ENCODE measurements at regions not wholly inside any gene's neighbourhood (a gene's known extent, or its start where the extent isn't known, plus 50 kb on each side); places are given as distances from the start of the nearest gene placed in this dataset.

GRCh38 chr2:12320027-12320734 is 396.6 kb upstream of the TRIB2 start:
- peak in 1 of 2 donors; percentile 69 for DNase-seq
- intact Hi-C loops (cut with DNase I; ENCODE audit: low total_unique reads) = loop anchor here (10.0 kb wide), 1 partner anchor 395 kb away; the partner anchor contains the start of gene TRIB2
- Histone ChIP-seq H3K27me3 (no peaks in the 10 kb centered on the region), H3K27ac (peak overlapping the region; percentile 43 to 65), H3K9me3 (no peaks in the 10 kb centered on the region), H3K4me3 (no peak overlapping the region), H3K36me3 (no peaks in the 10 kb centered on the region), H3K4me1 (peaks cover 0 to 50% (median 20%) of the 10 kb centered on the region in 4 donors)
- TF ChIP-seq, protein P1, sequence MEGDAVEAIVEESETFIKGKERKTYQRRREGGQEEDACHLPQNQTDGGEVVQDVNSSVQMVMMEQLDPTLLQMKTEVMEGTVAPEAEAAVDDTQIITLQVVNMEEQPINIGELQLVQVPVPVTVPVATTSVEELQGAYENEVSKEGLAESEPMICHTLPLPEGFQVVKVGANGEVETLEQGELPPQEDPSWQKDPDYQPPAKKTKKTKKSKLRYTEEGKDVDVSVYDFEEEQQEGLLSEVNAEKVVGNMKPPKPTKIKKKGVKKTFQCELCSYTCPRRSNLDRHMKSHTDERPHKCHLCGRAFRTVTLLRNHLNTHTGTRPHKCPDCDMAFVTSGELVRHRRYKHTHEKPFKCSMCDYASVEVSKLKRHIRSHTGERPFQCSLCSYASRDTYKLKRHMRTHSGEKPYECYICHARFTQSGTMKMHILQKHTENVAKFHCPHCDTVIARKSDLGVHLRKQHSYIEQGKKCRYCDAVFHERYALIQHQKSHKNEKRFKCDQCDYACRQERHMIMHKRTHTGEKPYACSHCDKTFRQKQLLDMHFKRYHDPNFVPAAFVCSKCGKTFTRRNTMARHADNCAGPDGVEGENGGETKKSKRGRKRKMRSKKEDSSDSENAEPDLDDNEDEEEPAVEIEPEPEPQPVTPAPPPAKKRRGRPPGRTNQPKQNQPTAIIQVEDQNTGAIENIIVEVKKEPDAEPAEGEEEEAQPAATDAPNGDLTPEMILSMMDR (IDR thresholded peaks at IDR 0.05) = no peak

- H3K27me3 ChIP-seq = no peaks in the 10 kb centered on the region
- H3K27ac ChIP-seq = peak overlapping the region; percentile 43 to 57
- intact Hi-C loops (cut with DNase I; ENCODE audit: low total_unique reads) = loop anchor here (10.0 kb wide), 1 partner anchor 394 kb away; the partner anchor contains the start of gene TRIB2
- no peak overlapping the region for H3K4me3 ChIP-seq
- H3K4me1 ChIP-seq = peaks cover 0 to 51% (median 20%) of the 10 kb centered on the region in 4 donors
- no peaks in the 10 kb centered on the region for H3K9me3 ChIP-seq
- no peaks in the 10 kb centered on the region for H3K36me3 ChIP-seq
- TF ChIP-seq, protein P1 (IDR thresholded peaks at IDR 0.05) = no peak
- peak; percentile 72 to 86 for DNase-seq
Observed at GRCh38 chr2:12320991-12321641, 395.6 kb upstream of the TRIB2 start.

- Histone ChIP-seq H3K27me3 (no peaks in the 10 kb centered on the region), H3K27ac (peak overlapping the region; percentile 43 to 57), H3K9me3 (no peaks in the 10 kb centered on the region), H3K4me3 (no peak overlapping the region), H3K36me3 (no peaks in the 10 kb centered on the region), H3K4me1 (peaks cover 0 to 53% (median 20%) of the 10 kb centered on the region in 4 donors)
- TF ChIP-seq, protein P1 (IDR thresholded peaks at IDR 0.05) = no peak
- no peak for DNase-seq
- intact Hi-C loops (cut with DNase I; ENCODE audit: low total_unique reads) = loop anchor here (10.0 kb wide), 1 partner anchor 393 kb away; the partner anchor contains the start of gene TRIB2
Observed at GRCh38 chr2:12321886-12322285, 394.9 kb upstream of the TRIB2 start.

GRCh38 chr2:12325806-12326205 is 390.9 kb upstream of the TRIB2 start:
- TF ChIP-seq, protein P1 (IDR thresholded peaks at IDR 0.05) = no peak
- no peaks in the 10 kb centered on the region for H3K36me3 ChIP-seq
- H3K4me1 ChIP-seq = peaks cover 0 to 17% (median 6%) of the 10 kb centered on the region in 4 donors
- H3K27me3 ChIP-seq = no peaks in the 10 kb centered on the region
- H3K27ac ChIP-seq = peak overlapping the region; percentile 3 to 38
- no peaks in the 10 kb centered on the region for H3K9me3 ChIP-seq
- H3K4me3 ChIP-seq = no peak overlapping the region
- peak in 1 of 2 donors; percentile 76 for DNase-seq
- intact Hi-C loops (cut with DNase I; ENCODE audit: low total_unique reads) = loop anchor here (10.0 kb wide), 1 partner anchor 389 kb away; the partner anchor contains the start of gene TRIB2

- intact Hi-C loops (cut with DNase I; ENCODE audit: low total_unique reads) = loop anchor here (10.0 kb wide), 1 partner anchor 388 kb away; the partner anchor contains the start of gene TRIB2
- no peaks in the 10 kb centered on the region for H3K9me3 ChIP-seq
Observed at GRCh38 chr2:12326449-12327190, 390.1 kb upstream of the TRIB2 start.

More at GRCh38 chr2:12326449-12327190, 390.1 kb upstream of the TRIB2 start:
- Histone ChIP-seq H3K27ac (no peak overlapping the region), H3K36me3 (no peaks in the 10 kb centered on the region), H3K4me3 (no peak overlapping the region), H3K4me1 (peaks cover 0 to 9% (median 2%) of the 10 kb centered on the region in 4 donors), H3K27me3 (no peaks in the 10 kb centered on the region)
- no peak for DNase-seq
- TF ChIP-seq, protein P1 (IDR thresholded peaks at IDR 0.05) = no peak

Data from tibial artery (tissue), 4 donors.